ENCODE measurements at regions not wholly inside any gene's neighbourhood (a gene's known extent, or its start where the extent isn't known, plus 50 kb on each side); places are given as distances from the start of the nearest gene placed in this dataset.

GRCh38 chr6:54613596-54613995, 233.0 kb upstream of the FAM83B start:
- TF ChIP-seq ZFX (IDR thresholded peaks at IDR 0.05) (no peak), CTCF (conservative IDR thresholded peaks at IDR 0.05) (no peak)
- H3K27ac ChIP-seq, result no peak overlapping the region

DNA sequence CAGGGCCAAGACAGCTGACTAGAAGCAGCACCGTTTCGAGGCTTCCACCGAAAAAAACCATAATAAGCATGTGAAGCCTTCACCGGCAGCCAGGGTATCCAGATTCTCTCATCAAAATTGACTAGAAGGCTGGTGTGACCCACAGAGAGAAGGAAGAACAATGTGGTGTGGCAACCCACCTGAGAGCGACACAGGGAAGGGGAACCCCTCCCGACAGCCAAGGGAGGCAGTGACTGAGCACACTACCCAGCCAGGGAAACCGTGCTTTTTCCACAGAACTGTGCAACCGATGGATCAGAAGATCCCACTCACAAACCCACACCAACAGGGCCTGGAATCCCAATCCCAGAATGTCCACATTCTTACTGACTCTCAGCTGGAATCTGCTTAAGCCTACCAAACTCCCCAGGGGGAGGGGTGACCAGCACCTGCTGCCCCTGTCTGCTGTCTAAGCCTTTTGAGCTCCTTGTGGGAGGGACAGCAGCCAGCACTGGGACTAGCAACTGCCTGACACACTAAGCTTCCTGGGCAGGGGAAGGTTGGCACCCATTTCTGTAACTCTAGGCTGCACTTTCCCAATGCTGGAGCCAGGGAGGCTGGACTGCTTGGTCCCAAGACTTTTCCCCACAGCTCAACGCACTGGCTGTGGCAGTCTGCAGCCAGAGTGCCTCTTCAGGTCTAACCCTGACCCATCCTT, 231.9 kb upstream of the FAM83B start:
- TF ChIP-seq CTCF (conservative IDR thresholded peaks at IDR 0.05), result no peak
- TF ChIP-seq ZFX (IDR thresholded peaks at IDR 0.05), result no peak
- H3K27ac ChIP-seq, result no peak overlapping the region

DNA sequence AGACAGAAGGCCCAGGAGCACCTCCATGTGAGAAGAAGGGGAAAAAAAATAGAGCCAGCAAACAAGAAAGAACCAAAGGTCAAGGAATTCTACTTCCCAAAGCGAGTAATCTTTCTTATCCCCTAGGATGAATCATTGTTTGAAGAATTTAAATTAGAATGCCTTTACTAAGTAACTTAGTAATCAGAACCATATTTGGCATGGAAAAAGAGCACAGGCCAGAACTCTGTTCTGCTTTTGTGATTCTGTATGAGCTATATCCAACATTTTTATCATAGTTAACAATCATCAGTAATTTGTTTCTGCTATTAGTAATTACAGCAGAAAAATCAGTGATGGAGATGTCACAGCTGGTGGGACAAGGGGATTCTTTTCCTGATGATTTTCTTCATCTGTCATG, 228.8 kb upstream of the FAM83B start:
- no peak overlapping the region for H3K27ac ChIP-seq
- TF ChIP-seq ZFX (IDR thresholded peaks at IDR 0.05), result no peak
- no peak for TF ChIP-seq CTCF (conservative IDR thresholded peaks at IDR 0.05)

GRCh38 chr6:54618572-54618971, 228.0 kb upstream of the FAM83B start:
- TF ChIP-seq CTCF (conservative IDR thresholded peaks at IDR 0.05) (no peak), ZFX (IDR thresholded peaks at IDR 0.05) (no peak)
- no peak overlapping the region for H3K27ac ChIP-seq

DNA sequence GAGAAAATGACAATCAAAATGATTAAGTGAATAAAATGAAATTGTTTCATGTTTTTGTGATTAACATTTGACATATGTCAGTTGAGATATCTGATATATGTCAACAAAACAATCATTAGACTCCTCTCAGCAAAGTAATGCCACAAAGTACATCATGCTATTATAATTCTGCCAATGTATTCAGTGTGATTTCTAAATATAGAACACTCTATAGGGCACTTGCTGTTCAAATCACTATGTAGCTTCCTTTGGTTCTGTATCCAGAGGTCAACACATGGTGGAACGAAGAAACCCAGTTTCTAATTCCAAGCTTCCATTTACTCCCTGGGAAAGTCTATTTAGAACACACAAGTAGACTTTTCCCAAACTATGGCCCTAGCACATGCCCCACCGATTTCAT, 227.5 kb upstream of the FAM83B start:
- no peak for TF ChIP-seq ZFX (IDR thresholded peaks at IDR 0.05)
- no peak for TF ChIP-seq CTCF (conservative IDR thresholded peaks at IDR 0.05)
- H3K27ac ChIP-seq, result no peak overlapping the region

- TF ChIP-seq ZFX (IDR thresholded peaks at IDR 0.05) (no peak), CTCF (conservative IDR thresholded peaks at IDR 0.05) (peak; percentile 69)
- no peak overlapping the region for H3K27ac ChIP-seq
These were observed 225.3 kb upstream of the FAM83B start for GRCh38 chr6:54621285-54621684.

GRCh38 chr6:54624216-54624615, 222.4 kb upstream of the FAM83B start:
- no peak overlapping the region for H3K27ac ChIP-seq

More at GRCh38 chr6:54624216-54624615, 222.4 kb upstream of the FAM83B start:
- TF ChIP-seq ZFX (IDR thresholded peaks at IDR 0.05) (no peak), CTCF (conservative IDR thresholded peaks at IDR 0.05) (no peak)
